Left ventricle myocardium inferior (tissue), 1 donor: ENCODE measurements at regions not wholly inside any gene's neighbourhood (a gene's known extent, or its start where the extent isn't known, plus 50 kb on each side); places are given as distances from the start of the nearest gene placed in this dataset.

Experiments used
- DNase-seq: peaks from one replicate; pipeline ENCODE4 v3.0.0-alpha.2; 2020
- H3K27ac ChIP-seq: fragments of 200-600 bp; replicated peaks from 2 replicates; pipeline ENCODE4 v1.8.0; 2021
- H3K27me3 ChIP-seq: fragments of 200-600 bp; 2 replicates; pipeline ENCODE4 v1.8.0; 2021; ENCODE audit warnings: low read depth
- H3K36me3 ChIP-seq: fragments of 200-600 bp; 2 replicates; pipeline ENCODE4 v1.8.0; 2021
- H3K4me1 ChIP-seq: fragments of 200-600 bp; 2 replicates; pipeline ENCODE4 v1.8.0; 2021
- H3K4me3 ChIP-seq: fragments of 200-600 bp; 2 replicates; pipeline ENCODE4 v1.8.0; 2021; ENCODE audit warnings: mild to moderate bottlenecking, moderate library complexity
- H3K9me3 ChIP-seq: fragments of 200-600 bp; replicated peaks from 2 replicates; pipeline ENCODE4 v1.8.0; 2021
- intact Hi-C: fragments of 100-400 bp; cut with micrococcal nuclease; formaldehyde crosslinking; loops from one replicate; pipeline ENCODE4 v1.11.0; 2022
- TF ChIP-seq, protein P1 (sequence below): fragments of 200-600 bp; IDR thresholded peaks from 2 replicates; pipeline ENCODE4 v1.8.0; 2021; ENCODE audit warnings: antibody characterized with exemption, mild to moderate bottlenecking, borderline replicate concordance
- donor health status: DM: no; HTN: yes; CAD: no; lungs with severe emphysema.

DNA sequence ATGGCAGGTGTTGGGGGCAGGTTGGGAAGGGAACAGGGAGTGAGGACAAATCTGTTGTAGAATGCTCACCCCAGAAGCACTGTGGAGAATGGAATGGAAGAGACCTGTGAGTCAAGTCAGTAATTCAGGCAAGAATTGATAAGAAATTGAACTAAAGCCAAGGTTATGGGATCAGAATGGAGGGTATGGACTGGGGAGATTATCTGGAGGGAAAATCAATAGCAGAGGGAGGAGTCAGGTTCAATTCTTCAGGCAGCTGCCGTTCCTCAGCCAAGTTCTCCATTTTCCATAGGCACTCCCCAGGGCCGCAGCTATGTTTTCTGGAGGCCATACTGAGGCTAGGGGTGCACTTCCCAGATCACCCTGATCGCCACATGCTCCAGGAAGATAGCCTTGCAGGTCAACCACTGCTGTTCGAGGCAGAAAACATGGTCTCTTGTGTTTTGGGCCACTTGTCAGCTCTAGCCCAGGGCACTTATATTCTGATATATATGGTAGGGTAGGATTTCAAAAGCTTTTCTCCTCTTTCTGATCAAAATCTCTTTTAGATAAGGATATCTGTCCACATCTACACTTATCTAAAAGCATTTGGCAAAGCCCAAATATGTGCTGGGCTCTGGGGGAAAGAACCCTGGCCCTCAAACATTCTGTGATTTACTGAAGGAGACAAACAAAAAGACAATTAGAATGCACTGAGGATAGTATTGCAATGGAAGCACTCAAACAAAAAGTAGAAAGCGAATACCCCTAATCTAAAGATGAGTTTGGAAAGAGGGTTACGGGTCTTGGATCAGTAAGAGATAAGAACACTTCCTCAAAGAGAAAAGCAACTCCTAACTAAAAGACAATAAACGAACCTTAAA, 92.3 kb downstream of the TMEM212 start:
- Histone ChIP-seq H3K4me3 (no peak overlapping the region), H3K36me3 (no peaks in the 10 kb centered on the region), H3K4me1 (no peaks in the 10 kb centered on the region), H3K27ac (no peak overlapping the region), H3K9me3 (no peaks in the 10 kb centered on the region), H3K27me3 (no peaks in the 10 kb centered on the region)
- TF ChIP-seq, protein P1, sequence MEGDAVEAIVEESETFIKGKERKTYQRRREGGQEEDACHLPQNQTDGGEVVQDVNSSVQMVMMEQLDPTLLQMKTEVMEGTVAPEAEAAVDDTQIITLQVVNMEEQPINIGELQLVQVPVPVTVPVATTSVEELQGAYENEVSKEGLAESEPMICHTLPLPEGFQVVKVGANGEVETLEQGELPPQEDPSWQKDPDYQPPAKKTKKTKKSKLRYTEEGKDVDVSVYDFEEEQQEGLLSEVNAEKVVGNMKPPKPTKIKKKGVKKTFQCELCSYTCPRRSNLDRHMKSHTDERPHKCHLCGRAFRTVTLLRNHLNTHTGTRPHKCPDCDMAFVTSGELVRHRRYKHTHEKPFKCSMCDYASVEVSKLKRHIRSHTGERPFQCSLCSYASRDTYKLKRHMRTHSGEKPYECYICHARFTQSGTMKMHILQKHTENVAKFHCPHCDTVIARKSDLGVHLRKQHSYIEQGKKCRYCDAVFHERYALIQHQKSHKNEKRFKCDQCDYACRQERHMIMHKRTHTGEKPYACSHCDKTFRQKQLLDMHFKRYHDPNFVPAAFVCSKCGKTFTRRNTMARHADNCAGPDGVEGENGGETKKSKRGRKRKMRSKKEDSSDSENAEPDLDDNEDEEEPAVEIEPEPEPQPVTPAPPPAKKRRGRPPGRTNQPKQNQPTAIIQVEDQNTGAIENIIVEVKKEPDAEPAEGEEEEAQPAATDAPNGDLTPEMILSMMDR = no peak
- no peak for DNase-seq
- intact Hi-C loops = no loop called here

DNA sequence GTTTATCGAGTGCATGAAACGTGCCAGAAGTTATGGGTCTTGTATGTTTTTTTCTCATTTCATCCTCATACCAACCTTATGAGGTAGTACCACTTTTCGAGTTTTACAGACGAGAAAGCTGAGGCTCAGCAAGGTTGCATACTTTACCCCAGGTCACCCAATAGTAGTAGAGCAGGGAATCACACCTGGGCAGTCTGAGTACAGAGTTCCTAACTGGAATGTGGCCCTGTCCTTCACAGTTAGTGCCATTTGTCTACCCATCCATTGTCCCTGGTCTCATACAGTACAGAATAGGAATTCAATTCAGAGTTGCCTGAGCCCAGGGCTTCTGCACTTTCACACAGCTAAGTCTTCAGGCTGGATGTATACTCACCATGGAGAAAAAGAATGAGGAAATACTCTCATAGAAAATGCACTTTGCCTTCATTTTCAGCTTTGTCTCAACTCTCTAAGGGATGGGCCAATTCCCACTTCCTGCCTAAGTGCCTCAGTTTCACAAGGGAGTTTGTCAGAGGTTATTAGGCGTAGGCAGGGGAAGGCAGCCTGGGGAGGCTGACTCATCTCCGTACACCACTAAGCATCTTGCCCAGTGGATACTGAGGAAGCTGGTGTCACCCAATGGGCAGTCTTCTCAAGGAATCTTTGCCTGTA, 93.2 kb downstream of the TMEM212 start:
- no peaks in the 10 kb centered on the region for H3K9me3 ChIP-seq
- DNase-seq = no peak
- intact Hi-C loops = no loop called here
- no peaks in the 10 kb centered on the region for H3K36me3 ChIP-seq
- H3K27ac ChIP-seq = no peak overlapping the region
- no peaks in the 10 kb centered on the region for H3K4me1 ChIP-seq
- no peak overlapping the region for H3K4me3 ChIP-seq
- TF ChIP-seq, protein P1 = no peak
- H3K27me3 ChIP-seq = no peaks in the 10 kb centered on the region

DNA sequence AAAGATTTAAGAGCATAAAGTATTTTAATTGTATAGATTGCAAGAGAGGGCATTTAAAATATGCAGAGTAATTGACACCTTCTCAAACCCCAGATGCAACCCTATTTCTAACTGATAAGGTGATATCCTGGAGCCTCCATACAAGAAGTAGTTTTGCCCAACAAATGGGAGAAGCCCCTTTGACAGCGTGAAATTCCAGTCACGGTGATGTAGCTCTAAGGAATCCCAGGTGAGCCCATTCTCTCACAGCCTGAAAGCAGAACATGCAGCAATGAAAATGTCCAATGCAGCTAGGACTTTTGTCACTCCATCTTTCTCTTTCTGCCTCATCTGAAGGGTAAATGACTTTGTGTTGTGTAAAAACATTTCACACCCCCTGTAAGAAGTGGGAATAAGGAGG, 96.4 kb downstream of the TMEM212 start:
- Histone ChIP-seq H3K4me3 (no peak overlapping the region), H3K27ac (no peak overlapping the region), H3K9me3 (no peaks in the 10 kb centered on the region), H3K4me1 (peaks cover 3% of the 10 kb centered on the region), H3K36me3 (no peaks in the 10 kb centered on the region), H3K27me3 (no peaks in the 10 kb centered on the region)
- intact Hi-C loops = no loop called here
- TF ChIP-seq, protein P1 = no peak
- no peak for DNase-seq

DNA sequence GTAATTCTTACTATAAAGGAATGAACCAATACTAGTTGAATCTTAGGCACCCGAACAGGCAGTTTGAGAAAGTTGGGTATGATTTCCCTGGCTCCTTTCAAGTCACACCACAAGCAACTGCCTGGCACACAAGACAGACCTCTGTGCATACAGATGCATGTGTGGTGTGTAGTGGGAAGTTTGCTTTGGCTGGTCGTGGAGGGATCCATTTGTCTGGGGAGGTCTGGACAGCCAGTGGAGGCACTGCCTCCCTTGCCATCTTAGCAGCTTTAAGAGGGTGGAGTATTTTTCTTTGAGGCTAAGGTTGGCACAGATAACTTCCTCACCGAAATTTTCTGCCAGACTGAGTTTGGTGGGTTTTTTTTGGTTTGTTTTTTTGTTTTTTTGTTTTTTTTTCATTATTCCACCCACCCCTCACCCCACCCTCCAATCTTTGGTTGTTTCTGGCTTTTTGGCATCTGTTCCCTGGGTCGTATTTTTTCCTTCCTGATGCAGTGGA, 97.1 kb downstream of the TMEM212 start:
- Histone ChIP-seq H3K27me3 (no peaks in the 10 kb centered on the region), H3K4me3 (no peak overlapping the region), H3K4me1 (peaks cover 6% of the 10 kb centered on the region), H3K27ac (no peak overlapping the region), H3K36me3 (no peaks in the 10 kb centered on the region), H3K9me3 (no peaks in the 10 kb centered on the region)
- no peak for DNase-seq
- TF ChIP-seq, protein P1 = no peak
- intact Hi-C loops = no loop called here

DNA sequence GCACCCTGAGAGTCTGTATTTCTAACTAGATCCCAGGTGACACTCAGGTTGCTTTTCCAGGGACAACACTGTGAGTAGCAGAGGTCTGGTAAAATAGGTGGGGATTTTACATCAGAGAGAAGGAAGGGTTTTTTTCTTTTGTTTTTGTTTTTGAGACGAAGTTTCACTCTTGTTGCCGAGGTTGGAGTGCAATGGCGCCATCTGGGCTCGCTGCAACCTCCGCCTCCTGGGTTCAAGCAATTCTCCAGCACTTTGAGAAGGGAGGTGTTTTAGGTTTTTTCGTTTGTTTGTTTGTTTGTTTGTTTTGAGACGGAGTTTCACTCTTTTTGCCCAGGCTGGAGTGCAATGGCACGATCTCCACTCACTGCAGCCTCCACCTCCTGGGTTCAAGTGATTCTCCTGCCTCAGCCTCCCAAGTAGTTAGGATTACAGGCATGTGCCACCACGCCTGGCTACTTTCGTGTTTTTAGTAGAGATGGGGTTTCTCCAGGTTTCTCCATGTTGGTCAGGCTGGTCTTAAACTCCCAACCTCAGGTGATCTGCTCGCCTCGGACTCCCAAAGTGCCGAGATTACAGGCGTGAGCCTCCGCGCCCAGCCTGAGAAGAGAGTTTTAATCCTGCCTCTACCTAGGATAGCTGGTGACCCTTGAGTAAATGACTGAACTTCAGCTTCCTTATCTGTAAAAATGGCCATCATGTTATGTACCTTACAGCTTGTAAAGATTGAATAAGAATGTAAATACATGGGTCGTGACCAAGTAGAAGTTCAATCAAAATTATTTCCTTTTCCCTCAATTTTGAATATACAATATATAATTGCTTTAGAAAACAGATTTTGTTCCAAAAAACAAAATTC, 95.9 kb upstream of the FNDC3B start:
- Histone ChIP-seq H3K9me3 (no peaks in the 10 kb centered on the region), H3K27ac (no peak overlapping the region), H3K4me3 (no peak overlapping the region), H3K27me3 (no peaks in the 10 kb centered on the region), H3K36me3 (no peaks in the 10 kb centered on the region), H3K4me1 (peaks cover 6% of the 10 kb centered on the region)
- intact Hi-C loops = no loop called here
- TF ChIP-seq, protein P1 = no peak
- DNase-seq = no peak
